Breast epithelium (tissue), 3 donors: ENCODE measurements at regions not wholly inside any gene's neighbourhood (a gene's known extent, or its start where the extent isn't known, plus 50 kb on each side); places are given as distances from the start of the nearest gene placed in this dataset.

Experiments
- CTCF ChIP-seq, 3 donors: fragments of 450-650 bp; IDR thresholded peaks; one replicate each; pipeline ENCODE4 v1.5.1; 2016 to 2017; ENCODE audit warnings: antibody characterized with exemption in 3 of 3, mild to moderate bottlenecking in 3 of 3, moderate library complexity in 3 of 3
- POLR2A ChIP-seq: fragments of 450-650 bp; IDR thresholded peaks from one replicate; pipeline ENCODE4 v1.6.1; 2016; ENCODE audit warnings: antibody characterized with exemption, mild to moderate bottlenecking, moderate library complexity

- TF ChIP-seq CTCF (IDR thresholded peaks at IDR 0.05) (no peak), POLR2A (no peak)
Observed at GRCh38 chr18:75482880-75483279, 55.4 kb upstream of the SMIM21 start.
